ENCODE measurements at regions not wholly inside any gene's neighbourhood (a gene's known extent, or its start where the extent isn't known, plus 50 kb on each side); places are given as distances from the start of the nearest gene placed in this dataset.
"Not testable (repeated sequence)": the region's sequence is repeated elsewhere in the genome, so short reads cannot be mapped to it uniquely, and the experiment has no call there.

GRCh38 chr6:86602093-86602492 is 335.2 kb upstream of the HTR1E start:
- not testable (repeated sequence) for DNase-seq

GRCh38 chr6:86598969-86599368 is 338.4 kb upstream of the HTR1E start:
- not testable (repeated sequence) for DNase-seq

GRCh38 chr6:86595641-86596040 is 341.7 kb upstream of the HTR1E start:
- DNase-seq = no peak

GRCh38 chr6:86586195-86586594 is 351.1 kb upstream of the HTR1E start:
- DNase-seq = no peak

GRCh38 chr6:86581833-86582232 is 355.5 kb upstream of the HTR1E start:
- no peak for DNase-seq

GRCh38 chr6:86563197-86563596 is 374.1 kb upstream of the HTR1E start:
- no peak for DNase-seq

- no peak for DNase-seq
Measured at GRCh38 chr6:86558318-86558717, 379.0 kb upstream of the HTR1E start.

- DNase-seq = no peak
Measured at GRCh38 chr6:86537292-86537861, 400.0 kb upstream of the HTR1E start.

- DNase-seq = no peak
Measured at GRCh38 chr6:86536121-86536520, 401.2 kb upstream of the HTR1E start.

GRCh38 chr6:86535100-86535499 is 402.2 kb upstream of the HTR1E start:
- DNase-seq = no peak

GRCh38 chr6:86529635-86530034 is 407.7 kb upstream of the HTR1E start:
- no peak for DNase-seq

- DNase-seq = no peak
Measured at GRCh38 chr6:86526238-86526637, 411.1 kb upstream of the HTR1E start.

- DNase-seq = no peak
Measured at GRCh38 chr6:86516087-86516486, 421.2 kb upstream of the HTR1E start.

GRCh38 chr6:86511962-86512361 is 425.4 kb upstream of the HTR1E start:
- DNase-seq = no peak

GRCh38 chr6:86508230-86508629 is 429.1 kb upstream of the HTR1E start:
- DNase-seq = no peak

GRCh38 chr6:86502497-86502896 is 434.8 kb upstream of the HTR1E start:
- DNase-seq = no peak

GRCh38 chr6:86500035-86500434 is 437.3 kb upstream of the HTR1E start:
- no peak for DNase-seq

- not testable (repeated sequence) for DNase-seq
Measured at GRCh38 chr6:86489042-86489441, 448.3 kb upstream of the HTR1E start.

- no peak for DNase-seq
Measured at GRCh38 chr6:86487660-86488221, 449.6 kb upstream of the HTR1E start.

- not testable (repeated sequence) for DNase-seq
Measured at GRCh38 chr6:86478316-86478715, 459.0 kb upstream of the HTR1E start.

- no peak for DNase-seq
Measured at GRCh38 chr6:86477500-86478148, 459.7 kb upstream of the HTR1E start.

GRCh38 chr6:86476311-86476710 is 461.0 kb upstream of the HTR1E start:
- DNase-seq = no peak

GRCh38 chr6:86474081-86474480 is 463.2 kb upstream of the HTR1E start:
- no peak for DNase-seq

- no peak for DNase-seq
Measured at GRCh38 chr6:86471791-86472190, 465.5 kb upstream of the HTR1E start.

GRCh38 chr6:86459978-86460377 is 477.4 kb upstream of the HTR1E start:
- DNase-seq = no peak

Data from CD4-positive, alpha-beta T cell treated with Interleukin-4 for 1 hour (primary cell).